HCT116 (cell line): ENCODE measurements at regions not wholly inside any gene's neighbourhood (a gene's known extent, or its start where the extent isn't known, plus 50 kb on each side); places are given as distances from the start of the nearest gene placed in this dataset.

Experiments
- ATAC-seq: fragments of 200-7000 bp; cut with Tn5 transposase; 2 replicates; pipeline ENCODE4 v1.9.1; 2020; ENCODE audit warnings: mild to moderate bottlenecking, moderate library complexity
- BruUV-seq: library from RNA; stranded (reverse); fragments of 400-500 nt; replicated peaks from 2 replicates; lab custom pipeline; 2021; lab: Mats Ljungman, UMichigan
- CTCF ChIA-PET: fragments of 300-600 bp; sonication (Branson Sonifier 250); formaldehyde crosslinking; loops from one replicate; lab custom pipeline; 2021; ENCODE audit warnings: antibody characterized with exemption; lab: Charles Lee
- POLR2A ChIA-PET: fragments of 300-600, 350-600 bp; sonication (Branson Sonifier 250); formaldehyde crosslinking; loops from one replicate; lab custom pipeline; 2021; ENCODE audit warnings: antibody characterized with exemption; lab: Charles Lee
- RAD21 ChIA-PET, 2 experiments: fragments of 300-600 bp; sonication (Branson Sonifier 250); formaldehyde crosslinking; loops; one replicate each; lab custom pipeline; 2023; ENCODE audit warnings: low total read pairs in 2 of 2; ENCODE audit not compliant: uncharacterized antibody in 2 of 2, unreplicated experiment in 2 of 2, low non-redundant PET in 1 of 2; lab: Charles Lee
- DNase-seq: peaks from one replicate; pipeline ENCODE4 v3.0.0-alpha.2; 2010; ENCODE audit warnings: low read depth, low spot score
- H2AFZ ChIP-seq: fragments of 200-600 bp; shearing (Covaris generic), sonication (generic); 2 replicates; pipeline ENCODE4 v1.6.1; 2017; ENCODE audit warnings: low read depth, mixed run types, mixed read lengths, antibody characterized with exemption, low read length; ENCODE audit not compliant: poor library complexity, severe bottlenecking
- H3K27ac ChIP-seq: 2 replicates; pipeline ENCODE4 v1.5.1; 2012; ENCODE audit warnings: low read depth, low read length
- H3K27me3 ChIP-seq: fragments of 200-600 bp; sonication (generic); 2 replicates; pipeline ENCODE4 v1.6.1; 2016; ENCODE audit warnings: mixed run types, low read length, mixed read lengths; ENCODE audit not compliant: insufficient read depth
- H3K36me3 ChIP-seq, 2 experiments: fragments of 200-500 bp in 1 of 2; fragments of 200-600 bp in 1 of 2; sonication (Bioruptor generic) in 1 of 2; sonication (generic) in 1 of 2; 2 replicates each; pipeline versions ENCODE4 v1.5.1 to v1.6.1; 2014 to 2016; ENCODE audit warnings: low read length in 2 of 2, inconsistent platforms in 1 of 2, mixed read lengths in 1 of 2, mixed run types in 1 of 2; ENCODE audit not compliant: insufficient read depth in 2 of 2, control insufficient read depth in 1 of 2
- H3K4me1 ChIP-seq, 2 experiments: fragments of 200-600 bp in 1 of 2; sonication (generic) in 1 of 2; 2 replicates each; pipeline versions ENCODE4 v1.5.1 to v1.6.1; 2012 to 2017; ENCODE audit warnings: low read length in 2 of 2, inconsistent platforms in 1 of 2, mild to moderate bottlenecking in 1 of 2, mixed read lengths in 1 of 2, mixed run types in 1 of 2, moderate library complexity in 1 of 2; ENCODE audit not compliant: insufficient read depth in 2 of 2, control insufficient read depth in 1 of 2
- H3K4me2 ChIP-seq: fragments of 200-600 bp; sonication (generic); 2 replicates; pipeline ENCODE4 v1.6.1; 2017; ENCODE audit warnings: mixed run types, low read length, mixed read lengths
- H3K4me3 ChIP-seq, 2 experiments: fragments of 200-600 bp in 1 of 2; sonication (generic) in 1 of 2; replicated peaks in 1 of 2; 2 replicates each; pipeline ENCODE4 v1.5.1; 2011 to 2016; ENCODE audit warnings: low read length in 2 of 2, control low read depth in 1 of 2, low read depth in 1 of 2, mild to moderate bottlenecking in 1 of 2, mixed read lengths in 1 of 2, mixed run types in 1 of 2
- H3K79me2 ChIP-seq: fragments of 200-600 bp; sonication (generic); 2 replicates; pipeline ENCODE4 v1.6.1; 2017; ENCODE audit warnings: mild to moderate bottlenecking, mixed run types, low read length, moderate library complexity, mixed read lengths; ENCODE audit not compliant: insufficient read depth
- H3K9ac ChIP-seq: fragments of 200-600 bp; sonication (generic); 2 replicates; pipeline ENCODE4 v1.6.1; 2016; ENCODE audit warnings: low read length, mixed read lengths
- H3K9me2 ChIP-seq: fragments of 200-600 bp; sonication (generic), shearing (Covaris generic); 2 replicates; pipeline ENCODE4 v1.6.1; 2017; ENCODE audit warnings: mixed run types, mild to moderate bottlenecking, moderate library complexity; ENCODE audit not compliant: insufficient read depth
- H3K9me3 ChIP-seq, 2 experiments: fragments of 200-500 bp in 1 of 2; fragments of 200-600 bp in 1 of 2; sonication (Bioruptor generic) in 1 of 2; sonication (generic) in 1 of 2; 2 replicates each; pipeline ENCODE4 v1.6.1; 2014 to 2017; ENCODE audit warnings: low read length in 2 of 2, mixed read lengths in 2 of 2, inconsistent platforms in 1 of 2, low read depth in 1 of 2, mild to moderate bottlenecking in 1 of 2, mixed run types in 1 of 2, moderate library complexity in 1 of 2; ENCODE audit not compliant: control insufficient read depth in 1 of 2, insufficient read depth in 1 of 2
- H4K20me1 ChIP-seq: fragments of 200-600 bp; sonication (generic), shearing (Covaris generic); 2 replicates; pipeline ENCODE4 v1.6.1; 2017; ENCODE audit warnings: mixed run types, mild to moderate bottlenecking, moderate library complexity; ENCODE audit not compliant: insufficient read depth
- CEBPB ChIP-seq: IDR thresholded peaks from 2 replicates; pipeline ENCODE4 v1.6.1; 2012; ENCODE audit warnings: low read depth
- EGR1 ChIP-seq: IDR thresholded peaks from 2 replicates; pipeline ENCODE4 v1.6.1; 2012; ENCODE audit warnings: low read depth
- EZH2 ChIP-seq: fragments of 200-600 bp; sonication (generic); IDR thresholded peaks from 2 replicates; pipeline ENCODE4 v1.6.1; 2017; ENCODE audit warnings: antibody characterized with exemption, mixed run types
- EZH2phosphoT487 ChIP-seq: fragments of 200-600 bp; IDR thresholded peaks from 2 replicates; pipeline ENCODE4 v1.6.1; 2018; ENCODE audit warnings: antibody characterized with exemption, borderline replicate concordance
- FOSL1 ChIP-seq: IDR thresholded peaks from 2 replicates; pipeline ENCODE4 v1.6.1; 2012; ENCODE audit warnings: low read depth
- JUND ChIP-seq: IDR thresholded peaks from 2 replicates; pipeline ENCODE4 v1.6.1; 2012
- RAD21 ChIP-seq: IDR thresholded peaks from 2 replicates; pipeline ENCODE4 v1.6.1; 2012; ENCODE audit warnings: low read depth, mild to moderate bottlenecking
- SIN3A ChIP-seq: IDR thresholded peaks from 2 replicates; pipeline ENCODE4 v1.6.1; 2012; ENCODE audit warnings: low read depth
- SP1 ChIP-seq: IDR thresholded peaks from 2 replicates; pipeline ENCODE4 v1.6.1; 2012; ENCODE audit warnings: low read depth
- TCF7L2 ChIP-seq: IDR thresholded peaks from 2 replicates; pipeline ENCODE4 v1.7.0; 2011; ENCODE audit warnings: borderline replicate concordance, inconsistent platforms; ENCODE audit not compliant: insufficient read depth, insufficient read length; ENCODE audit errors: extremely low read depth
- ZFX ChIP-seq: fragments of 450-650 bp; IDR thresholded peaks from 2 replicates; pipeline ENCODE4 v1.6.1; 2017
- ZNF274 ChIP-seq: fragments of 200-500 bp; sonication (Bioruptor generic); IDR thresholded peaks from 2 replicates; pipeline ENCODE4 v1.6.1; 2014; ENCODE audit warnings: mild to moderate bottlenecking, low read depth, low read length, inconsistent platforms
- intact Hi-C: fragments of 100-400 bp; cut with micrococcal nuclease; formaldehyde crosslinking; loops from 2 replicates; pipeline ENCODE4 v1.10.0; 2022
- TF ChIP-seq, protein P1 (sequence below), 3 experiments: fragments of 200-600 bp in 1 of 3; sonication (generic) in 1 of 3; IDR thresholded peaks in 2 of 3; conservative IDR thresholded peaks in 1 of 3; 2 replicates each; pipeline ENCODE4 v1.5.1; 2012 to 2017; ENCODE audit warnings: low read depth in 2 of 3, low read length in 2 of 3, antibody characterized with exemption in 1 of 3, borderline replicate concordance in 1 of 3, control low read depth in 1 of 3, mild to moderate bottlenecking in 1 of 3, mixed read lengths in 1 of 3, mixed run types in 1 of 3, moderate library complexity in 1 of 3; ENCODE audit not compliant: insufficient read depth in 1 of 3
- TF ChIP-seq, protein P2 (sequence below): IDR thresholded peaks from 2 replicates; pipeline ENCODE4 v1.6.1; 2012

- TF ChIP-seq, protein P1, sequence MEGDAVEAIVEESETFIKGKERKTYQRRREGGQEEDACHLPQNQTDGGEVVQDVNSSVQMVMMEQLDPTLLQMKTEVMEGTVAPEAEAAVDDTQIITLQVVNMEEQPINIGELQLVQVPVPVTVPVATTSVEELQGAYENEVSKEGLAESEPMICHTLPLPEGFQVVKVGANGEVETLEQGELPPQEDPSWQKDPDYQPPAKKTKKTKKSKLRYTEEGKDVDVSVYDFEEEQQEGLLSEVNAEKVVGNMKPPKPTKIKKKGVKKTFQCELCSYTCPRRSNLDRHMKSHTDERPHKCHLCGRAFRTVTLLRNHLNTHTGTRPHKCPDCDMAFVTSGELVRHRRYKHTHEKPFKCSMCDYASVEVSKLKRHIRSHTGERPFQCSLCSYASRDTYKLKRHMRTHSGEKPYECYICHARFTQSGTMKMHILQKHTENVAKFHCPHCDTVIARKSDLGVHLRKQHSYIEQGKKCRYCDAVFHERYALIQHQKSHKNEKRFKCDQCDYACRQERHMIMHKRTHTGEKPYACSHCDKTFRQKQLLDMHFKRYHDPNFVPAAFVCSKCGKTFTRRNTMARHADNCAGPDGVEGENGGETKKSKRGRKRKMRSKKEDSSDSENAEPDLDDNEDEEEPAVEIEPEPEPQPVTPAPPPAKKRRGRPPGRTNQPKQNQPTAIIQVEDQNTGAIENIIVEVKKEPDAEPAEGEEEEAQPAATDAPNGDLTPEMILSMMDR (IDR thresholded peaks at IDR 0.05 in 2 of 3, conservative IDR thresholded peaks at IDR 0.05 in 1 of 3; ENCODE audit: borderline replicate concordance in 1 of 3, insufficient read depth in 1 of 3, low read depth in 2 of 3, low read length in 2 of 3), result no peak
- TF ChIP-seq ZNF274 (no peak), EZH2phosphoT487 (no peak), TCF7L2 (no peak), ZFX (no peak), SIN3A (no peak), EGR1 (no peak), JUND (no peak), FOSL1 (no peak), RAD21 (no peak)
- TF ChIP-seq, protein P2, sequence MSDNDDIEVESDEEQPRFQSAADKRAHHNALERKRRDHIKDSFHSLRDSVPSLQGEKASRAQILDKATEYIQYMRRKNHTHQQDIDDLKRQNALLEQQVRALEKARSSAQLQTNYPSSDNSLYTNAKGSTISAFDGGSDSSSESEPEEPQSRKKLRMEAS, result no peak
Measured at GRCh38 chr15:39022532-39023305, 458.1 kb upstream of the RASGRP1 start (continued).

GRCh38 chr15:39025321-39025720 is 460.7 kb upstream of the RASGRP1 start:
- Histone ChIP-seq H3K9me3 (no peaks in the 10 kb centered on the region), H3K4me2 (no peak overlapping the region), H4K20me1 (no peaks in the 10 kb centered on the region), H3K36me3 (no peaks in the 10 kb centered on the region), H3K9me2 (no peaks in the 10 kb centered on the region), H3K27ac (no peak overlapping the region), H3K9ac (no peak overlapping the region), H3K4me1 (no peaks in the 10 kb centered on the region), H3K4me3 (no peak overlapping the region)
- DNase-seq, result no peak
- RAD21 ChIA-PET, result no interaction called here
- CTCF ChIA-PET, result no interaction called here
- ATAC-seq, result no peak
- no peak for TF ChIP-seq CEBPB
- TF ChIP-seq, protein P1 (IDR thresholded peaks at IDR 0.05 in 2 of 3, conservative IDR thresholded peaks at IDR 0.05 in 1 of 3; ENCODE audit: borderline replicate concordance in 1 of 3, insufficient read depth in 1 of 3, low read depth in 2 of 3, low read length in 2 of 3), result no peak
- TF ChIP-seq ZFX, result no peak
- TF ChIP-seq EZH2, result no peak
- TF ChIP-seq SP1, result no peak
- TF ChIP-seq SIN3A, result no peak
- no peak for TF ChIP-seq EZH2phosphoT487
- TF ChIP-seq, all 23 proteins: peak for 0
- H3K27me3 ChIP-seq, result peaks cover 14% of the 10 kb centered on the region
- H3K79me2 ChIP-seq, result no peaks in the 10 kb centered on the region
- no peak overlapping the region for H2AFZ ChIP-seq
- intact Hi-C loops, result no loop called here
- POLR2A ChIA-PET, result no interaction called here
- BruUV-seq, result no TSS peak
